ENCODE measurements at regions not wholly inside any gene's neighbourhood (a gene's known extent, or its start where the extent isn't known, plus 50 kb on each side); places are given as distances from the start of the nearest gene placed in this dataset.

GRCh38 chr6:45822246-45822812 lies 193.3 kb downstream of the CLIC5 start:
- no peaks in the 10 kb centered on the region for H4K20me1 ChIP-seq (ENCODE audit: insufficient read depth)
- no peaks in the 10 kb centered on the region for H3K36me3 ChIP-seq (ENCODE audit: low read depth)
- no peaks in the 10 kb centered on the region; the same call in 1 of the 2 replicates for H3K27me3 ChIP-seq (replicated peaks; ENCODE audit: insufficient read depth)
- no peak overlapping the region for H3K4me3 ChIP-seq
- DNase-seq, result no peak
- H3K4me2 ChIP-seq (ENCODE audit: unreplicated experiment), result no peak overlapping the region
- no peak overlapping the region for H2AFZ ChIP-seq
- no peaks in the 10 kb centered on the region for H3K4me1 ChIP-seq (ENCODE audit: insufficient read depth)
- no peak overlapping the region for H3K9ac ChIP-seq
- WGBS, 2 experiments (ENCODE audit: low coverage in 1 of 2, low lambda C conversion rate in 2 of 2, missing lambda C conversion rate in 2 of 2), result 77 to 87% methylated on average over 5 of the region's 5 CpGs
- no peaks in the 10 kb centered on the region for H3K9me2 ChIP-seq (ENCODE audit: insufficient read depth)
- H3F3A ChIP-seq (ENCODE audit: insufficient read depth), result no peaks in the 10 kb centered on the region
- H3K9me3 ChIP-seq (ENCODE audit: low read depth), result no peaks in the 10 kb centered on the region
- in situ Hi-C loops (cut with MboI), result no loop called here
- TF ChIP-seq EZH2 (IDR thresholded peaks at IDR 0.05; ENCODE audit: insufficient read depth, poor library complexity, severe bottlenecking) (no peak), EZH2phosphoT487 (IDR thresholded peaks at IDR 0.05; ENCODE audit: insufficient read depth, low read depth) (no peak)
- H3K27ac ChIP-seq, result no peak overlapping the region
- H3K79me2 ChIP-seq (ENCODE audit: insufficient read depth), result no peaks in the 10 kb centered on the region

GRCh38 chr6:45818655-45819054 lies 197.0 kb downstream of the CLIC5 start:
- H3K36me3 ChIP-seq (ENCODE audit: low read depth), result no peaks in the 10 kb centered on the region
- H3K27me3 ChIP-seq (replicated peaks; ENCODE audit: insufficient read depth), result no peaks in the 10 kb centered on the region; the same call in 1 of the 2 replicates
- H3K4me3 ChIP-seq, result no peak overlapping the region
- no peaks in the 10 kb centered on the region for H3K9me2 ChIP-seq (ENCODE audit: insufficient read depth)
- H3K4me1 ChIP-seq (ENCODE audit: insufficient read depth), result no peaks in the 10 kb centered on the region
- no peaks in the 10 kb centered on the region for H3K79me2 ChIP-seq (ENCODE audit: insufficient read depth)
- H3K9me3 ChIP-seq (ENCODE audit: low read depth), result no peaks in the 10 kb centered on the region
- H3K27ac ChIP-seq, result no peak overlapping the region
- no peak for TF ChIP-seq EZH2phosphoT487 (IDR thresholded peaks at IDR 0.05; ENCODE audit: insufficient read depth, low read depth)
- no peak for TF ChIP-seq EZH2 (IDR thresholded peaks at IDR 0.05; ENCODE audit: insufficient read depth, poor library complexity, severe bottlenecking)
- no peaks in the 10 kb centered on the region for H3F3A ChIP-seq (ENCODE audit: insufficient read depth)
- in situ Hi-C loops (cut with MboI), result no loop called here
- H3K4me2 ChIP-seq (ENCODE audit: unreplicated experiment), result no peak overlapping the region
- H2AFZ ChIP-seq, result no peak overlapping the region
- H4K20me1 ChIP-seq (ENCODE audit: insufficient read depth), result no peaks in the 10 kb centered on the region
- DNase-seq, result no peak
- WGBS, 2 experiments (ENCODE audit: low coverage in 1 of 2, low lambda C conversion rate in 2 of 2, missing lambda C conversion rate in 2 of 2), result 77% methylated on average over 4 of the region's 4 CpGs
- no peak overlapping the region for H3K9ac ChIP-seq

GRCh38 chr6:45816674-45817297 lies 198.9 kb downstream of the CLIC5 start:
- 69 to 73% methylated on average over 11 of the region's 11 CpGs for WGBS, 2 experiments (ENCODE audit: low coverage in 1 of 2, low lambda C conversion rate in 2 of 2, missing lambda C conversion rate in 2 of 2)
- Histone ChIP-seq H3K4me1 (ENCODE audit: insufficient read depth) (no peaks in the 10 kb centered on the region), H3K79me2 (ENCODE audit: insufficient read depth) (no peaks in the 10 kb centered on the region), H3K27me3 (replicated peaks; ENCODE audit: insufficient read depth) (peaks cover 12% of the 10 kb centered on the region), H3K27ac (no peak overlapping the region), H3K4me2 (ENCODE audit: unreplicated experiment) (no peak overlapping the region), H3K4me3 (no peak overlapping the region), H4K20me1 (ENCODE audit: insufficient read depth) (no peaks in the 10 kb centered on the region), H3K36me3 (ENCODE audit: low read depth) (no peaks in the 10 kb centered on the region), H2AFZ (no peak overlapping the region), H3F3A (ENCODE audit: insufficient read depth) (no peaks in the 10 kb centered on the region), H3K9me2 (ENCODE audit: insufficient read depth) (no peaks in the 10 kb centered on the region), H3K9ac (no peak overlapping the region), H3K9me3 (ENCODE audit: low read depth) (no peaks in the 10 kb centered on the region)
- DNase-seq, result no peak
- in situ Hi-C loops (cut with MboI), result no loop called here
- TF ChIP-seq EZH2phosphoT487 (IDR thresholded peaks at IDR 0.05; ENCODE audit: insufficient read depth, low read depth), result no peak
- TF ChIP-seq EZH2 (IDR thresholded peaks at IDR 0.05; ENCODE audit: insufficient read depth, poor library complexity, severe bottlenecking), result no peak

GRCh38 chr6:45815466-45816125 lies 200.1 kb downstream of the CLIC5 start:
- no peak for TF ChIP-seq EZH2phosphoT487 (IDR thresholded peaks at IDR 0.05; ENCODE audit: insufficient read depth, low read depth)
- TF ChIP-seq EZH2 (IDR thresholded peaks at IDR 0.05; ENCODE audit: insufficient read depth, poor library complexity, severe bottlenecking), result no peak
- no peaks in the 10 kb centered on the region for H3K9me2 ChIP-seq (ENCODE audit: insufficient read depth)
- H3K4me3 ChIP-seq, result no peak overlapping the region
- no peak for DNase-seq
- H3K4me2 ChIP-seq (ENCODE audit: unreplicated experiment), result no peak overlapping the region
- H3K4me1 ChIP-seq (ENCODE audit: insufficient read depth), result no peaks in the 10 kb centered on the region
- no peak overlapping the region for H2AFZ ChIP-seq
- H3K27ac ChIP-seq, result no peak overlapping the region
- no peaks in the 10 kb centered on the region for H4K20me1 ChIP-seq (ENCODE audit: insufficient read depth)
- H3K79me2 ChIP-seq (ENCODE audit: insufficient read depth), result no peaks in the 10 kb centered on the region
- 82 to 86% methylated on average over 13 of the region's 13 CpGs for WGBS, 2 experiments (ENCODE audit: low coverage in 1 of 2, low lambda C conversion rate in 2 of 2, missing lambda C conversion rate in 2 of 2)
- H3K27me3 ChIP-seq (replicated peaks; ENCODE audit: insufficient read depth), result peaks cover 12% of the 10 kb centered on the region
- in situ Hi-C loops (cut with MboI), result no loop called here
- no peaks in the 10 kb centered on the region for H3K36me3 ChIP-seq (ENCODE audit: low read depth)
- no peaks in the 10 kb centered on the region for H3F3A ChIP-seq (ENCODE audit: insufficient read depth)
- H3K9me3 ChIP-seq (ENCODE audit: low read depth), result no peaks in the 10 kb centered on the region
- H3K9ac ChIP-seq, result no peak overlapping the region
